ENCODE measurements at regions not wholly inside any gene's neighbourhood (a gene's known extent, or its start where the extent isn't known, plus 50 kb on each side); places are given as distances from the start of the nearest gene placed in this dataset.

DNA sequence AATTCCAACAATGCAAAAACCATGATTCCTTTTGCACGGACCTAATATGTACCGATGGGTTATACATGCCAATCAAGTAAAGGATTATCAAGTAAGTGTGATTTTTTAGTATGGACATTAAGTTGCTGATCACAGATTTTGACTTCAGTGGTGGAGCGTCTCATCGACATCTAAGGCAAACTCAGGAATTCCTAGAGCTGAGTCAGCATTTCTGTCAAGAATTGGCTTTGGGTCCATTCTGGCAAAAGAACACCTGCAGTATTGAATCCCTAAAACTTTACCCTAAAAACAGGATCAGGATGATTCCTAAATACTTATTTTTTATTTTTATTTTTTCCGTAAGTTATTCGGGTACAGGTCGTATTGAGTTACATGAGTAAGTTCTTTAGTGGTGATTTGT lies 83.6 kb downstream of the HPGD start:
- TF ChIP-seq EZH2 (IDR thresholded peaks at IDR 0.05; ENCODE audit: low read length) (no peak), CTCF (optimal IDR thresholded peaks at IDR 0.05 in 1 of 3, IDR thresholded peaks at IDR 0.05 in 1 of 3, conservative IDR thresholded peaks at IDR 0.05 in 1 of 3; ENCODE audit: extremely low read depth in 1 of 3, insufficient read depth in 2 of 3, low read length in 3 of 3) (no peak)
